Uterus (tissue), 2 donors: ENCODE measurements at regions not wholly inside any gene's neighbourhood (a gene's known extent, or its start where the extent isn't known, plus 50 kb on each side); places are given as distances from the start of the nearest gene placed in this dataset.
"Not testable (repeated sequence)": the region's sequence is repeated elsewhere in the genome, so short reads cannot be mapped to it uniquely, and the experiment has no call there.

Experiments
- POLR2A ChIP-seq, 2 donors: fragments of 450-650 bp; IDR thresholded peaks; one replicate each; pipeline ENCODE4 v1.6.1; 2016; ENCODE audit warnings: antibody characterized with exemption in 2 of 2, mild to moderate bottlenecking in 1 of 2, moderate library complexity in 1 of 2
- TF ChIP-seq, protein P1 (sequence below), 4 experiments: fragments of 200-600 bp in 2 of 4; fragments of 450-650 bp in 2 of 4; sonication (generic) in 2 of 4; IDR thresholded peaks; one replicate each; pipeline ENCODE4 v1.5.1; 2016 to 2019; ENCODE audit warnings: antibody characterized with exemption in 4 of 4, mild to moderate bottlenecking in 2 of 4, moderate library complexity in 1 of 4

DNA sequence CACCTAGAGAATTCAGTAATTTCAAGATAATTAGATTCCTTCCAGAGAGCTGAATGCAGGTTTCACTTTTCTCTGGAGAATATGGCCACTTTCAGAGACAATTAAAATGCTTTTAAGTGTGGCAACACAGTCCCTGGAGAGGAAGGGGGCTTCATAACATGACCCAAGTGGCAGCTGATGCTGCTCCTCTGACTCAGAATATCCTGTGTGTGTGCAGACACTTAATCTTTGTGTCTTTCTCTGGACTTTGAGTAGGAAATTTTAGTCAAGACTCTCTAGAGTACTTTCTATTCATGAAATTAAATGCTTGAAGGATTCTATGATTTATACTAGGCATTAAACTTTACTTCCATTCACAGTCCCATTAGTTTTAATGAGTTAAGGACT lies 64.1 kb upstream of the CDC42EP3 start:
- TF ChIP-seq, protein P1, sequence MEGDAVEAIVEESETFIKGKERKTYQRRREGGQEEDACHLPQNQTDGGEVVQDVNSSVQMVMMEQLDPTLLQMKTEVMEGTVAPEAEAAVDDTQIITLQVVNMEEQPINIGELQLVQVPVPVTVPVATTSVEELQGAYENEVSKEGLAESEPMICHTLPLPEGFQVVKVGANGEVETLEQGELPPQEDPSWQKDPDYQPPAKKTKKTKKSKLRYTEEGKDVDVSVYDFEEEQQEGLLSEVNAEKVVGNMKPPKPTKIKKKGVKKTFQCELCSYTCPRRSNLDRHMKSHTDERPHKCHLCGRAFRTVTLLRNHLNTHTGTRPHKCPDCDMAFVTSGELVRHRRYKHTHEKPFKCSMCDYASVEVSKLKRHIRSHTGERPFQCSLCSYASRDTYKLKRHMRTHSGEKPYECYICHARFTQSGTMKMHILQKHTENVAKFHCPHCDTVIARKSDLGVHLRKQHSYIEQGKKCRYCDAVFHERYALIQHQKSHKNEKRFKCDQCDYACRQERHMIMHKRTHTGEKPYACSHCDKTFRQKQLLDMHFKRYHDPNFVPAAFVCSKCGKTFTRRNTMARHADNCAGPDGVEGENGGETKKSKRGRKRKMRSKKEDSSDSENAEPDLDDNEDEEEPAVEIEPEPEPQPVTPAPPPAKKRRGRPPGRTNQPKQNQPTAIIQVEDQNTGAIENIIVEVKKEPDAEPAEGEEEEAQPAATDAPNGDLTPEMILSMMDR (IDR thresholded peaks at IDR 0.05), result not testable (repeated sequence)
- TF ChIP-seq POLR2A (IDR thresholded peaks at IDR 0.05), result not testable (repeated sequence)
